ENCODE measurements at regions not wholly inside any gene's neighbourhood (a gene's known extent, or its start where the extent isn't known, plus 50 kb on each side); places are given as distances from the start of the nearest gene placed in this dataset.

GRCh38 chr2:155755481-155755880 lies 577.0 kb downstream of the NR4A2 start:
- Histone ChIP-seq H3K4me3 (ENCODE audit: low read depth, low read length) (no peak overlapping the region), H3K4me1 (ENCODE audit: control insufficient read depth, insufficient read depth, low read length, poor library complexity, severe bottlenecking) (no peaks in the 10 kb centered on the region), H3K36me3 (ENCODE audit: control insufficient read depth, insufficient read depth, low read length) (no peaks in the 10 kb centered on the region), H3K27me3 (ENCODE audit: control insufficient read depth, insufficient read depth, low read length) (no peaks in the 10 kb centered on the region), H3K9me3 (ENCODE audit: control insufficient read depth in 2 of 2, low read length in 2 of 2) (no peaks in the 10 kb centered on the region), H3K27ac (ENCODE audit: insufficient read depth, low read length, poor library complexity, severe bottlenecking) (no peak overlapping the region)
- Mint-ChIP-seq H3K4me3 (no peak overlapping the region), H3K36me3 (no peaks in the 10 kb centered on the region), H3K27me3 (no peaks in the 10 kb centered on the region), H3K27ac (no peak overlapping the region), H3K9me3 (peaks cover 0 to 5% (median 3%) of the 10 kb centered on the region in 7 donors), H3K4me1 (no peaks in the 10 kb centered on the region)
- DNase-seq = no peak
- no peak for ATAC-seq (ENCODE audit: low read depth in 2 of 2)

GRCh38 chr2:155748131-155748530 lies 584.4 kb downstream of the NR4A2 start:
- Mint-ChIP-seq H3K4me3 (no peak overlapping the region), H3K36me3 (no peaks in the 10 kb centered on the region), H3K4me1 (no peaks in the 10 kb centered on the region), H3K27ac (no peak overlapping the region), H3K27me3 (no peaks in the 10 kb centered on the region), H3K9me3 (peaks cover 0 to 3% (median 2%) of the 10 kb centered on the region in 7 donors)
- H3K27me3 ChIP-seq (ENCODE audit: control insufficient read depth, insufficient read depth, low read length) = no peaks in the 10 kb centered on the region
- no peaks in the 10 kb centered on the region for H3K36me3 ChIP-seq (ENCODE audit: control insufficient read depth, insufficient read depth, low read length)
- no peak for ATAC-seq (ENCODE audit: low read depth in 2 of 2)
- H3K4me3 ChIP-seq (ENCODE audit: low read depth, low read length) = no peak overlapping the region
- H3K4me1 ChIP-seq (ENCODE audit: control insufficient read depth, insufficient read depth, low read length, poor library complexity, severe bottlenecking) = no peaks in the 10 kb centered on the region
- no peak for DNase-seq
- H3K9me3 ChIP-seq (ENCODE audit: control insufficient read depth in 2 of 2, low read length in 2 of 2) = no peaks in the 10 kb centered on the region
- H3K27ac ChIP-seq (ENCODE audit: insufficient read depth, low read length, poor library complexity, severe bottlenecking) = no peak overlapping the region

- H3K9me3 Mint-ChIP-seq = peaks cover 0 to 3% (median 2%) of the 10 kb centered on the region in 7 donors
Measured at GRCh38 chr2:155747531-155747930, 585.0 kb downstream of the NR4A2 start.

GRCh38 chr2:155733091-155733853 lies 599.2 kb downstream of the NR4A2 start:
- H3K27ac ChIP-seq (ENCODE audit: insufficient read depth, low read length, poor library complexity, severe bottlenecking) = no peak overlapping the region
- no peaks in the 10 kb centered on the region for H3K9me3 ChIP-seq (ENCODE audit: control insufficient read depth in 2 of 2, low read length in 2 of 2)
- H3K27ac Mint-ChIP-seq = no peak overlapping the region
- H3K4me1 ChIP-seq (ENCODE audit: control insufficient read depth, insufficient read depth, low read length, poor library complexity, severe bottlenecking) = no peaks in the 10 kb centered on the region
- H3K27me3 ChIP-seq (ENCODE audit: control insufficient read depth, insufficient read depth, low read length) = no peaks in the 10 kb centered on the region
- H3K9me3 Mint-ChIP-seq = peaks cover 0 to 2% (median 0%) of the 10 kb centered on the region in 7 donors
- ATAC-seq (ENCODE audit: low read depth in 2 of 2) (no peak), DNase-seq (no peak)
- no peaks in the 10 kb centered on the region for H3K4me1 Mint-ChIP-seq
- no peak overlapping the region for H3K4me3 Mint-ChIP-seq
- no peaks in the 10 kb centered on the region for H3K27me3 Mint-ChIP-seq
- H3K36me3 ChIP-seq (ENCODE audit: control insufficient read depth, insufficient read depth, low read length) = no peaks in the 10 kb centered on the region
- H3K4me3 ChIP-seq (ENCODE audit: low read depth, low read length) = no peak overlapping the region
- no peaks in the 10 kb centered on the region for H3K36me3 Mint-ChIP-seq

More at GRCh38 chr2:155747531-155747930, 585.0 kb downstream of the NR4A2 start:
- H3K4me3 ChIP-seq (ENCODE audit: low read depth, low read length) = no peak overlapping the region
- no peaks in the 10 kb centered on the region for H3K4me1 ChIP-seq (ENCODE audit: control insufficient read depth, insufficient read depth, low read length, poor library complexity, severe bottlenecking)
- no peaks in the 10 kb centered on the region for H3K27me3 ChIP-seq (ENCODE audit: control insufficient read depth, insufficient read depth, low read length)
- no peaks in the 10 kb centered on the region for H3K9me3 ChIP-seq (ENCODE audit: control insufficient read depth in 2 of 2, low read length in 2 of 2)
- H3K36me3 ChIP-seq (ENCODE audit: control insufficient read depth, insufficient read depth, low read length) = no peaks in the 10 kb centered on the region
- no peaks in the 10 kb centered on the region for H3K36me3 Mint-ChIP-seq
- DNase-seq (no peak), ATAC-seq (ENCODE audit: low read depth in 2 of 2) (no peak)
- H3K4me1 Mint-ChIP-seq = no peaks in the 10 kb centered on the region
- H3K27ac Mint-ChIP-seq = no peak overlapping the region
- H3K27me3 Mint-ChIP-seq = no peaks in the 10 kb centered on the region
- no peak overlapping the region for H3K27ac ChIP-seq (ENCODE audit: insufficient read depth, low read length, poor library complexity, severe bottlenecking)
- no peak overlapping the region for H3K4me3 Mint-ChIP-seq

GRCh38 chr2:155730804-155731203 lies 601.7 kb downstream of the NR4A2 start:
- peaks cover 0 to 2% (median 0%) of the 10 kb centered on the region in 7 donors for H3K9me3 Mint-ChIP-seq
- Histone ChIP-seq H3K4me1 (ENCODE audit: control insufficient read depth, insufficient read depth, low read length, poor library complexity, severe bottlenecking) (no peaks in the 10 kb centered on the region), H3K36me3 (ENCODE audit: control insufficient read depth, insufficient read depth, low read length) (no peaks in the 10 kb centered on the region), H3K9me3 (ENCODE audit: control insufficient read depth in 2 of 2, low read length in 2 of 2) (no peaks in the 10 kb centered on the region), H3K27ac (ENCODE audit: insufficient read depth, low read length, poor library complexity, severe bottlenecking) (no peak overlapping the region), H3K4me3 (ENCODE audit: low read depth, low read length) (no peak overlapping the region), H3K27me3 (ENCODE audit: control insufficient read depth, insufficient read depth, low read length) (no peaks in the 10 kb centered on the region)
- no peak for DNase-seq
- no peak overlapping the region for H3K4me3 Mint-ChIP-seq
- no peaks in the 10 kb centered on the region for H3K36me3 Mint-ChIP-seq
- no peaks in the 10 kb centered on the region for H3K4me1 Mint-ChIP-seq
- ATAC-seq (ENCODE audit: low read depth in 2 of 2) = no peak
- H3K27me3 Mint-ChIP-seq = no peaks in the 10 kb centered on the region
- H3K27ac Mint-ChIP-seq = no peak overlapping the region

GRCh38 chr2:155727187-155727895 lies 605.2 kb downstream of the NR4A2 start:
- Histone ChIP-seq H3K27ac (ENCODE audit: insufficient read depth, low read length, poor library complexity, severe bottlenecking) (no peak overlapping the region), H3K4me3 (ENCODE audit: low read depth, low read length) (no peak overlapping the region), H3K27me3 (ENCODE audit: control insufficient read depth, insufficient read depth, low read length) (no peaks in the 10 kb centered on the region), H3K4me1 (ENCODE audit: control insufficient read depth, insufficient read depth, low read length, poor library complexity, severe bottlenecking) (no peaks in the 10 kb centered on the region), H3K9me3 (ENCODE audit: control insufficient read depth in 2 of 2, low read length in 2 of 2) (no peaks in the 10 kb centered on the region), H3K36me3 (ENCODE audit: control insufficient read depth, insufficient read depth, low read length) (no peaks in the 10 kb centered on the region)
- no peaks in the 10 kb centered on the region for H3K36me3 Mint-ChIP-seq
- no peak overlapping the region for H3K4me3 Mint-ChIP-seq
- H3K9me3 Mint-ChIP-seq = no peaks in the 10 kb centered on the region
- no peak overlapping the region for H3K27ac Mint-ChIP-seq
- DNase-seq = no peak
- H3K4me1 Mint-ChIP-seq = no peaks in the 10 kb centered on the region
- H3K27me3 Mint-ChIP-seq = no peaks in the 10 kb centered on the region
- ATAC-seq (ENCODE audit: low read depth in 2 of 2) = no peak

GRCh38 chr2:155722290-155722689 lies 610.2 kb downstream of the NR4A2 start:
- DNase-seq = no peak
- Histone ChIP-seq H3K4me3 (ENCODE audit: low read depth, low read length) (no peak overlapping the region), H3K9me3 (ENCODE audit: control insufficient read depth in 2 of 2, low read length in 2 of 2) (no peaks in the 10 kb centered on the region), H3K4me1 (ENCODE audit: control insufficient read depth, insufficient read depth, low read length, poor library complexity, severe bottlenecking) (no peaks in the 10 kb centered on the region), H3K27ac (ENCODE audit: insufficient read depth, low read length, poor library complexity, severe bottlenecking) (no peak overlapping the region), H3K36me3 (ENCODE audit: control insufficient read depth, insufficient read depth, low read length) (no peaks in the 10 kb centered on the region), H3K27me3 (ENCODE audit: control insufficient read depth, insufficient read depth, low read length) (no peaks in the 10 kb centered on the region)
- no peaks in the 10 kb centered on the region for H3K4me1 Mint-ChIP-seq
- no peak overlapping the region for H3K4me3 Mint-ChIP-seq
- no peaks in the 10 kb centered on the region for H3K27me3 Mint-ChIP-seq
- no peaks in the 10 kb centered on the region for H3K9me3 Mint-ChIP-seq
- no peak overlapping the region for H3K27ac Mint-ChIP-seq
- no peaks in the 10 kb centered on the region for H3K36me3 Mint-ChIP-seq
- no peak for ATAC-seq (ENCODE audit: low read depth in 2 of 2)

- no peak overlapping the region for H3K4me3 ChIP-seq (ENCODE audit: low read depth, low read length)
- Mint-ChIP-seq H3K27me3 (no peaks in the 10 kb centered on the region), H3K4me3 (no peak overlapping the region), H3K9me3 (peaks cover 0 to 1% (median 0%) of the 10 kb centered on the region in 7 donors), H3K36me3 (no peaks in the 10 kb centered on the region), H3K27ac (no peak overlapping the region), H3K4me1 (no peaks in the 10 kb centered on the region)
- no peaks in the 10 kb centered on the region for H3K4me1 ChIP-seq (ENCODE audit: control insufficient read depth, insufficient read depth, low read length, poor library complexity, severe bottlenecking)
- no peak for DNase-seq
- H3K36me3 ChIP-seq (ENCODE audit: control insufficient read depth, insufficient read depth, low read length) = no peaks in the 10 kb centered on the region
- H3K27me3 ChIP-seq (ENCODE audit: control insufficient read depth, insufficient read depth, low read length) = no peaks in the 10 kb centered on the region
- no peak for ATAC-seq (ENCODE audit: low read depth in 2 of 2)
- no peak overlapping the region for H3K27ac ChIP-seq (ENCODE audit: insufficient read depth, low read length, poor library complexity, severe bottlenecking)
- H3K9me3 ChIP-seq (ENCODE audit: control insufficient read depth in 2 of 2, low read length in 2 of 2) = no peaks in the 10 kb centered on the region
Measured at GRCh38 chr2:155715705-155716104, 616.8 kb downstream of the NR4A2 start.

All from CD4-positive, CD25-positive, alpha-beta regulatory T cell (primary cell).